Transverse colon (tissue), 4 donors: ENCODE measurements at regions not wholly inside any gene's neighbourhood (a gene's known extent, or its start where the extent isn't known, plus 50 kb on each side); places are given as distances from the start of the nearest gene placed in this dataset.

Experiments
- EP300 ChIP-seq: sonication (generic); formaldehyde crosslinking; IDR thresholded peaks from one replicate; pipeline ENCODE4 v1.6.1; 2017; ENCODE audit warnings: antibody characterized with exemption, low read depth
- POLR2AphosphoS5 ChIP-seq, 3 donors: sonication (generic); formaldehyde crosslinking; IDR thresholded peaks; one replicate each; pipeline ENCODE4 v1.6.1; 2016; ENCODE audit warnings: antibody characterized with exemption in 3 of 3
- TF ChIP-seq, protein P1 (sequence below), 5 experiments: fragments of 200-600 bp in 3 of 5; fragments of 450-650 bp in 2 of 5; sonication (generic) in 3 of 5; IDR thresholded peaks; 1 replicate in 2 of 5; 2 replicates in 3 of 5; pipeline ENCODE4 v1.5.1; 2016 to 2017; ENCODE audit warnings: antibody characterized with exemption in 5 of 5, inconsistent platforms in 3 of 5, mild to moderate bottlenecking in 2 of 5, moderate library complexity in 1 of 5

DNA sequence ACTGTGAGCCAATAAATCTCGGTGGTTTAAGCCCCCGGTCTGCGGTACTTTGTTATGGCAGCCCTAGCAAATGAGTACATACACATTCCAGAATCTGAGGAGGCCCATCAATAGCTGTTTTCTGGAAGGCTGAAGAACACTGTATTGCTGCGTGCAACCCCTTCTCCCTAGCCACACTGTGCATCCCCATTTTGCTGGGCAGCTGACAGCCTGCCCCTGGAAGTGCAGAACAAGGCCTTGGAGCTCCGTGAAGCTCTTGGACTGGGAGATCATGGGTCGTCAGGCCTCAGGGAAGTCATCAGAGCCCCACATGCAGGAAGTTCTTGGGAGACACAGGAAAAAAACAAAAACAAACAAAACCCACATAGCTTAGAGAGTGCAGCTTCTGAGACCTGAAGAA, 90.6 kb upstream of the ST6GAL2 start:
- TF ChIP-seq, protein P1, sequence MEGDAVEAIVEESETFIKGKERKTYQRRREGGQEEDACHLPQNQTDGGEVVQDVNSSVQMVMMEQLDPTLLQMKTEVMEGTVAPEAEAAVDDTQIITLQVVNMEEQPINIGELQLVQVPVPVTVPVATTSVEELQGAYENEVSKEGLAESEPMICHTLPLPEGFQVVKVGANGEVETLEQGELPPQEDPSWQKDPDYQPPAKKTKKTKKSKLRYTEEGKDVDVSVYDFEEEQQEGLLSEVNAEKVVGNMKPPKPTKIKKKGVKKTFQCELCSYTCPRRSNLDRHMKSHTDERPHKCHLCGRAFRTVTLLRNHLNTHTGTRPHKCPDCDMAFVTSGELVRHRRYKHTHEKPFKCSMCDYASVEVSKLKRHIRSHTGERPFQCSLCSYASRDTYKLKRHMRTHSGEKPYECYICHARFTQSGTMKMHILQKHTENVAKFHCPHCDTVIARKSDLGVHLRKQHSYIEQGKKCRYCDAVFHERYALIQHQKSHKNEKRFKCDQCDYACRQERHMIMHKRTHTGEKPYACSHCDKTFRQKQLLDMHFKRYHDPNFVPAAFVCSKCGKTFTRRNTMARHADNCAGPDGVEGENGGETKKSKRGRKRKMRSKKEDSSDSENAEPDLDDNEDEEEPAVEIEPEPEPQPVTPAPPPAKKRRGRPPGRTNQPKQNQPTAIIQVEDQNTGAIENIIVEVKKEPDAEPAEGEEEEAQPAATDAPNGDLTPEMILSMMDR (IDR thresholded peaks at IDR 0.05): no peak
- TF ChIP-seq POLR2AphosphoS5 (IDR thresholded peaks at IDR 0.05): no peak
- TF ChIP-seq EP300: no peak
